ENCODE measurements at regions not wholly inside any gene's neighbourhood (a gene's known extent, or its start where the extent isn't known, plus 50 kb on each side); places are given as distances from the start of the nearest gene placed in this dataset.

- H3K4me2 ChIP-seq (ENCODE audit: low read length) = no peak overlapping the region
- H3K4me3 ChIP-seq (ENCODE audit: insufficient read depth, low read depth, low read length) = no peak overlapping the region
- no peaks in the 10 kb centered on the region for H3K36me3 ChIP-seq (ENCODE audit: insufficient read depth, low read length)
- H2AFZ ChIP-seq (ENCODE audit: low read depth, low read length) = no peak overlapping the region
- TF ChIP-seq EZH2 (IDR thresholded peaks at IDR 0.05; ENCODE audit: insufficient read depth, low read length) = no peak
- TF ChIP-seq, protein P1, sequence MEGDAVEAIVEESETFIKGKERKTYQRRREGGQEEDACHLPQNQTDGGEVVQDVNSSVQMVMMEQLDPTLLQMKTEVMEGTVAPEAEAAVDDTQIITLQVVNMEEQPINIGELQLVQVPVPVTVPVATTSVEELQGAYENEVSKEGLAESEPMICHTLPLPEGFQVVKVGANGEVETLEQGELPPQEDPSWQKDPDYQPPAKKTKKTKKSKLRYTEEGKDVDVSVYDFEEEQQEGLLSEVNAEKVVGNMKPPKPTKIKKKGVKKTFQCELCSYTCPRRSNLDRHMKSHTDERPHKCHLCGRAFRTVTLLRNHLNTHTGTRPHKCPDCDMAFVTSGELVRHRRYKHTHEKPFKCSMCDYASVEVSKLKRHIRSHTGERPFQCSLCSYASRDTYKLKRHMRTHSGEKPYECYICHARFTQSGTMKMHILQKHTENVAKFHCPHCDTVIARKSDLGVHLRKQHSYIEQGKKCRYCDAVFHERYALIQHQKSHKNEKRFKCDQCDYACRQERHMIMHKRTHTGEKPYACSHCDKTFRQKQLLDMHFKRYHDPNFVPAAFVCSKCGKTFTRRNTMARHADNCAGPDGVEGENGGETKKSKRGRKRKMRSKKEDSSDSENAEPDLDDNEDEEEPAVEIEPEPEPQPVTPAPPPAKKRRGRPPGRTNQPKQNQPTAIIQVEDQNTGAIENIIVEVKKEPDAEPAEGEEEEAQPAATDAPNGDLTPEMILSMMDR (IDR thresholded peaks at IDR 0.05; ENCODE audit: insufficient read depth, low read depth, low read length) = no peak
- Mint-ChIP-seq H3K4me3 (ENCODE audit: unreplicated experiment) (no peak overlapping the region), H3K36me3 (ENCODE audit: low read depth, unreplicated experiment) (no peaks in the 10 kb centered on the region), H3K9me3 (ENCODE audit: unreplicated experiment) (peaks cover 1% of the 10 kb centered on the region), H3K4me1 (ENCODE audit: low read depth, unreplicated experiment) (peaks cover 1% of the 10 kb centered on the region), H3K27ac (ENCODE audit: unreplicated experiment) (no peak overlapping the region), H3K27me3 (ENCODE audit: low read depth, unreplicated experiment) (peaks cover 1% of the 10 kb centered on the region)
- no peak for DNase-seq (ENCODE audit: low read depth)
- H3K27me3 ChIP-seq (ENCODE audit: insufficient read depth, low read length) = no peaks in the 10 kb centered on the region
- no peak for FAIRE-seq
- no peaks in the 10 kb centered on the region for H3K9me3 ChIP-seq (ENCODE audit: insufficient read depth, low read depth, low read length)
- no peaks in the 10 kb centered on the region for H4K20me1 ChIP-seq (ENCODE audit: insufficient read depth, low read length)
- no peaks in the 10 kb centered on the region for H3K4me1 ChIP-seq (ENCODE audit: insufficient read depth, low read length)
- no peak overlapping the region for H3K27ac ChIP-seq (ENCODE audit: low read depth, low read length)
- H3K79me2 ChIP-seq (ENCODE audit: insufficient read depth, low read length) = no peaks in the 10 kb centered on the region
- no peak overlapping the region for H3K9ac ChIP-seq (ENCODE audit: low read length)
Observed at GRCh38 chr5:15334551-15335266, 165.3 kb upstream of the FBXL7 start.

- Mint-ChIP-seq H3K27me3 (ENCODE audit: low read depth, unreplicated experiment) (no peaks in the 10 kb centered on the region), H3K4me3 (ENCODE audit: unreplicated experiment) (no peak overlapping the region), H3K27ac (ENCODE audit: unreplicated experiment) (no peak overlapping the region), H3K36me3 (ENCODE audit: low read depth, unreplicated experiment) (no peaks in the 10 kb centered on the region), H3K9me3 (ENCODE audit: unreplicated experiment) (peaks cover 1% of the 10 kb centered on the region), H3K4me1 (ENCODE audit: low read depth, unreplicated experiment) (peaks cover 1% of the 10 kb centered on the region)
- Histone ChIP-seq H3K4me3 (ENCODE audit: insufficient read depth, low read depth, low read length) (no peak overlapping the region), H3K9me3 (ENCODE audit: insufficient read depth, low read depth, low read length) (no peaks in the 10 kb centered on the region), H2AFZ (ENCODE audit: low read depth, low read length) (no peak overlapping the region), H3K79me2 (ENCODE audit: insufficient read depth, low read length) (no peaks in the 10 kb centered on the region), H3K27ac (ENCODE audit: low read depth, low read length) (no peak overlapping the region), H3K9ac (ENCODE audit: low read length) (no peak overlapping the region), H3K36me3 (ENCODE audit: insufficient read depth, low read length) (no peaks in the 10 kb centered on the region), H3K27me3 (ENCODE audit: insufficient read depth, low read length) (no peaks in the 10 kb centered on the region), H4K20me1 (ENCODE audit: insufficient read depth, low read length) (no peaks in the 10 kb centered on the region), H3K4me1 (ENCODE audit: insufficient read depth, low read length) (no peaks in the 10 kb centered on the region), H3K4me2 (ENCODE audit: low read length) (no peak overlapping the region)
- TF ChIP-seq EZH2 (IDR thresholded peaks at IDR 0.05; ENCODE audit: insufficient read depth, low read length) = no peak
- TF ChIP-seq, protein P1 (IDR thresholded peaks at IDR 0.05; ENCODE audit: insufficient read depth, low read depth, low read length) = no peak
- FAIRE-seq (no peak), DNase-seq (ENCODE audit: low read depth) (no peak)
Observed at GRCh38 chr5:15333091-15333490, 166.9 kb upstream of the FBXL7 start.

DNA sequence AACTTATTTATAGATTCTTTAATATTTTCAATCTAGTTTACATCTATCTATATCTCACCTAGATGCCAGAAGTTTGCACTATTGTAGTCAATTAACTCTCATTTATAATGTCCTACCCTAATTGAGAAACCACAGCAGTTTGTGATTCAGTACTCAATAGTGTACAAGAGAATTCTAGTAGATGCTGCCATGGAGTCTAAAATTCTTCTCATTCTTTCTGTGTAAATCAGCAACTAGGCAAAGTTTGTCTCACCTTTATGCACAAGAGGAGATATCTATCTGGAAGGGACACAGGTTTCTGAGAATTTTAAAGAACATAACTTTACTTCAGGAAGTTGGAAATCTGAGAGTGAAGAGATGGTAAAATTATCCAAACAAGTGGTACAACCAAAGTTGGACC lies 173.0 kb upstream of the FBXL7 start:
- H3K9me3 Mint-ChIP-seq (ENCODE audit: unreplicated experiment) = no peaks in the 10 kb centered on the region

More for the DNA sequence above, 173.0 kb upstream of the FBXL7 start:
- FAIRE-seq (no peak), DNase-seq (ENCODE audit: low read depth) (no peak)
- no peak overlapping the region for H3K9ac ChIP-seq (ENCODE audit: low read length)
- H3K27me3 ChIP-seq (ENCODE audit: insufficient read depth, low read length) = no peaks in the 10 kb centered on the region
- no peaks in the 10 kb centered on the region for H3K4me1 ChIP-seq (ENCODE audit: insufficient read depth, low read length)
- H3K4me2 ChIP-seq (ENCODE audit: low read length) = no peak overlapping the region
- no peaks in the 10 kb centered on the region for H3K36me3 ChIP-seq (ENCODE audit: insufficient read depth, low read length)
- H3K79me2 ChIP-seq (ENCODE audit: insufficient read depth, low read length) = no peaks in the 10 kb centered on the region
- no peaks in the 10 kb centered on the region for H4K20me1 ChIP-seq (ENCODE audit: insufficient read depth, low read length)
- no peaks in the 10 kb centered on the region for H3K9me3 ChIP-seq (ENCODE audit: insufficient read depth, low read depth, low read length)
- Mint-ChIP-seq H3K36me3 (ENCODE audit: low read depth, unreplicated experiment) (no peaks in the 10 kb centered on the region), H3K27ac (ENCODE audit: unreplicated experiment) (no peak overlapping the region), H3K4me1 (ENCODE audit: low read depth, unreplicated experiment) (peaks cover 13% of the 10 kb centered on the region), H3K4me3 (ENCODE audit: unreplicated experiment) (no peak overlapping the region), H3K27me3 (ENCODE audit: low read depth, unreplicated experiment) (no peaks in the 10 kb centered on the region)
- H2AFZ ChIP-seq (ENCODE audit: low read depth, low read length) = no peak overlapping the region
- no peak for TF ChIP-seq EZH2 (IDR thresholded peaks at IDR 0.05; ENCODE audit: insufficient read depth, low read length)
- TF ChIP-seq, protein P1 (IDR thresholded peaks at IDR 0.05; ENCODE audit: insufficient read depth, low read depth, low read length) = no peak
- no peak overlapping the region for H3K4me3 ChIP-seq (ENCODE audit: insufficient read depth, low read depth, low read length)
- no peak overlapping the region for H3K27ac ChIP-seq (ENCODE audit: low read depth, low read length)

Measured in astrocyte (in vitro differentiated cells and primary cell).